Kidney (tissue), 13 donors: ENCODE measurements at regions not wholly inside any gene's neighbourhood (a gene's known extent, or its start where the extent isn't known, plus 50 kb on each side); places are given as distances from the start of the nearest gene placed in this dataset.

Experiments
- DNase-seq, 5 donors: peaks; one replicate each; pipeline ENCODE4 v3.0.0-alpha.2; 2013 to 2020
- FAIRE-seq: peaks from 2 replicates; lab custom pipeline; 2012; peaks lifted over from hg19 to GRCh38; lab: Jason Lieb, UNC
- H3K27ac ChIP-seq, 2 donors: one replicate each; pipeline ENCODE4 v1.7.0; 2013; ENCODE audit warnings: low read depth in 2 of 2, low read length in 2 of 2, inconsistent platforms in 1 of 2
- H3K27me3 ChIP-seq: one replicate; pipeline ENCODE4 v1.7.1; 2013; ENCODE audit warnings: low read length, inconsistent platforms; ENCODE audit not compliant: control insufficient read depth, insufficient read depth
- H3K36me3 ChIP-seq, 3 donors: one replicate each; pipeline versions ENCODE4 v1.7.0 to v1.7.1; 2013; ENCODE audit warnings: low read length in 3 of 3, control low read depth in 1 of 3, inconsistent platforms in 1 of 3; ENCODE audit not compliant: insufficient read depth in 3 of 3, control insufficient read depth in 2 of 3
- H3K4me1 ChIP-seq, 3 donors: one replicate each; pipeline versions ENCODE4 v1.7.0 to v1.7.1; 2013; ENCODE audit warnings: low read length in 3 of 3, inconsistent platforms in 1 of 3, low read depth in 1 of 3; ENCODE audit not compliant: control insufficient read depth in 2 of 3, insufficient read depth in 2 of 3
- H3K4me3 ChIP-seq, 3 donors: one replicate each; pipeline versions ENCODE4 v1.7.0 to v1.8.1; 2013; ENCODE audit warnings: low read length in 3 of 3, control low read depth in 1 of 3, inconsistent platforms in 1 of 3
- H3K9ac ChIP-seq, 3 donors: one replicate each; pipeline versions ENCODE4 v1.7.0 to v1.7.1; 2013; ENCODE audit warnings: low read length in 3 of 3, control low read depth in 1 of 3, inconsistent platforms in 1 of 3
- H3K9me3 ChIP-seq, 3 donors: one replicate each; pipeline versions ENCODE4 v1.7.0 to v1.7.1; 2013; ENCODE audit warnings: low read length in 3 of 3, control low read depth in 1 of 3, inconsistent platforms in 1 of 3; ENCODE audit not compliant: control insufficient read depth in 2 of 3, insufficient read depth in 1 of 3
- intact Hi-C: fragments of 100-400 bp; cut with DNase I; formaldehyde crosslinking; loops from one replicate; pipeline ENCODE4 v1.11.1; 2022
- TF ChIP-seq, protein P1 (sequence below): IDR thresholded peaks from 3 replicates; pipeline ENCODE4 v1.5.1; 2012; ENCODE audit warnings: mild to moderate bottlenecking, moderate library complexity, borderline replicate concordance; ENCODE audit not compliant: insufficient read depth; ENCODE audit errors: extremely low read depth
- donor health status: control.
- donor health status: control.
- donor health status: control.
- donor health status: control.
- donor health status: control.
- donor health status: DM: yes; HTN: yes; CAD: no.
- donor health status: Normal renal cell carcinoma (clear cell type).

DNA sequence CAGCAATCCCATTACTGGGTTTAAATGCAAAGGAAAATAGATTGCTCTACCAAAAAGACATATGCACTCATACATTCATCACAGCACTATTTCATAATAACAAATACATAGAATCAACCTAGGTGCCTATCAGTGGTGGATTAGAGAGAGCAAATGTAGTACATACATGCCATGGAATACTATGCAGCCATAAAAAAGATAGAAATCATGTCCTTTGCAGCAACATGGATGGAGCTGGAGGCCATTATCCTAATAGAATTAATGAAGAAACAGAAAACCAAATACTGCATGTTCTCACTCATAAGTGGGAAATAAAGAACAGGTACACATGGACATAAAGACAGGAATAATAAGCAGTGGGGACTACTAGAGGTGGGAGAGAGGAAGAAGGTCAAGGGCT, 70.7 kb upstream of the MLIP start:
- Histone ChIP-seq H3K27ac (no peak overlapping the region), H3K36me3 (no peaks in the 10 kb centered on the region), H3K27me3 (no peaks in the 10 kb centered on the region), H3K4me3 (no peak overlapping the region), H3K9ac (no peak overlapping the region), H3K9me3 (no peaks in the 10 kb centered on the region), H3K4me1 (no peaks in the 10 kb centered on the region)
- FAIRE-seq (no peak), DNase-seq (no peak)
- TF ChIP-seq, protein P1, sequence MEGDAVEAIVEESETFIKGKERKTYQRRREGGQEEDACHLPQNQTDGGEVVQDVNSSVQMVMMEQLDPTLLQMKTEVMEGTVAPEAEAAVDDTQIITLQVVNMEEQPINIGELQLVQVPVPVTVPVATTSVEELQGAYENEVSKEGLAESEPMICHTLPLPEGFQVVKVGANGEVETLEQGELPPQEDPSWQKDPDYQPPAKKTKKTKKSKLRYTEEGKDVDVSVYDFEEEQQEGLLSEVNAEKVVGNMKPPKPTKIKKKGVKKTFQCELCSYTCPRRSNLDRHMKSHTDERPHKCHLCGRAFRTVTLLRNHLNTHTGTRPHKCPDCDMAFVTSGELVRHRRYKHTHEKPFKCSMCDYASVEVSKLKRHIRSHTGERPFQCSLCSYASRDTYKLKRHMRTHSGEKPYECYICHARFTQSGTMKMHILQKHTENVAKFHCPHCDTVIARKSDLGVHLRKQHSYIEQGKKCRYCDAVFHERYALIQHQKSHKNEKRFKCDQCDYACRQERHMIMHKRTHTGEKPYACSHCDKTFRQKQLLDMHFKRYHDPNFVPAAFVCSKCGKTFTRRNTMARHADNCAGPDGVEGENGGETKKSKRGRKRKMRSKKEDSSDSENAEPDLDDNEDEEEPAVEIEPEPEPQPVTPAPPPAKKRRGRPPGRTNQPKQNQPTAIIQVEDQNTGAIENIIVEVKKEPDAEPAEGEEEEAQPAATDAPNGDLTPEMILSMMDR = no peak
- intact Hi-C loops = no loop called here

DNA sequence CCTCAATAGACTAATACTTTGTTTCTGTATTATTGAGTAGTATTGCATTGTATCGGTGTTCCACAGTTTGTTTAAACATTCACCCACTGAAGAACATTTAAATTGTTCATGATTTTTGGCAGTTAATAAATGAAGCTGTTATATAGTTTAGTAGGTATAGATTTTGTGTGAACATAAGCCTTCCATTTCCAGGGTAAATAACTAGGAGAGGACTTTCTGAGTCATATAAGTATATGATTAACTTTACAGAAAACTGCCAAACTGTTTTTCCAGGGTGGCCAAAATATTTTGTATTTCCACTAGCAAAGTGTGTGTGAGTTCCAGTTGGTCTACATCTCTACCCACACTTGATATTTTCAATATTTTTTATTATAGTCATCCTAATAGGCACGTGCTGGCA, 70.0 kb upstream of the MLIP start:
- FAIRE-seq = no peak
- Histone ChIP-seq H3K36me3 (no peaks in the 10 kb centered on the region), H3K4me1 (no peaks in the 10 kb centered on the region), H3K27ac (no peak overlapping the region), H3K4me3 (no peak overlapping the region), H3K9me3 (no peaks in the 10 kb centered on the region), H3K27me3 (no peaks in the 10 kb centered on the region), H3K9ac (no peak overlapping the region)
- TF ChIP-seq, protein P1 = no peak
- DNase-seq = no peak
- intact Hi-C loops = no loop called here

DNA sequence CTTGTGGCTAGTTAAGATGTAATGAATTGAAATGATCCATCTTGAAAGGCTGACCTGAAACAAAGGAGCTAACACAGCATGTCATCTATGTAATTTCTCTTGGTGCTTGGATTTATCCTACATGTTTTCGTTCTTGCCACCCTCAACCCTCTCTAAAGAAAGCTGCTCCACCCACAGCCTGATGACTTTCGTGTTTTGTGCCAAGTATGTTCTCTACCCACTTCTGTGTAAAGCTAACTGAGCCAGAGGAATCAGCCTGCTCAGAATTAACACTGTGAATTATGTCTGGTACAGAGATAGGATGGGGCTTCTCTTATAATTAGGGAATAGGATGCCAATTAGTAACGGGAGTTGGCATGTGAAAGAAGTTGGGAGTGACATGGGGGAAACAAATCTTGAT, 67.9 kb upstream of the MLIP start:
- Histone ChIP-seq H3K27ac (no peak overlapping the region), H3K4me1 (no peaks in the 10 kb centered on the region), H3K9me3 (no peaks in the 10 kb centered on the region), H3K36me3 (no peaks in the 10 kb centered on the region), H3K4me3 (no peak overlapping the region), H3K27me3 (no peaks in the 10 kb centered on the region), H3K9ac (no peak overlapping the region)
- DNase-seq = no peak
- intact Hi-C loops = no loop called here
- FAIRE-seq = no peak
- TF ChIP-seq, protein P1 = no peak

DNA sequence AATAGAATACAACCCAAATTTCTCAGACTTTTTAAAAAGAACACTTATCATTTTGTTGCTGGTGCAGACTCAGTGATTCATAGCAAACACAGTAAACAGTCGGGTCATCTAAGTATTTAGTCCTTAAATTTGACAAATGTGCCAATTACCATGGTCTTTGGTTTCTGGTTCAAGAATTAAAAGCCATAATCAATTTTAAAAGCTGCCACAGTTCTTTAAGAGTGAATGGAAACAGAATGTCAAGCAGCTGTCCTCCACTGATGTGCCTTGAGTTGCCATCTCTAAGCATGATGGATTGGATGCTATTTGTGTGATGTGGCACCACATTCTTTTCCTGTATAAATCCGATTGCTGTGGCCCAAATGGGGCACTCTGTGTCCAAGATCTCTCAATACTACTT, 67.2 kb upstream of the MLIP start:
- TF ChIP-seq, protein P1 = no peak
- no peaks in the 10 kb centered on the region for H3K36me3 ChIP-seq
- FAIRE-seq (no peak), DNase-seq (no peak)
- intact Hi-C loops = no loop called here
- H3K4me3 ChIP-seq = no peak overlapping the region
- no peaks in the 10 kb centered on the region for H3K27me3 ChIP-seq
- H3K4me1 ChIP-seq = no peaks in the 10 kb centered on the region
- H3K27ac ChIP-seq = no peak overlapping the region
- no peaks in the 10 kb centered on the region for H3K9me3 ChIP-seq
- no peak overlapping the region for H3K9ac ChIP-seq
